ENCODE measurements at regions not wholly inside any gene's neighbourhood (a gene's known extent, or its start where the extent isn't known, plus 50 kb on each side); places are given as distances from the start of the nearest gene placed in this dataset.

DNA sequence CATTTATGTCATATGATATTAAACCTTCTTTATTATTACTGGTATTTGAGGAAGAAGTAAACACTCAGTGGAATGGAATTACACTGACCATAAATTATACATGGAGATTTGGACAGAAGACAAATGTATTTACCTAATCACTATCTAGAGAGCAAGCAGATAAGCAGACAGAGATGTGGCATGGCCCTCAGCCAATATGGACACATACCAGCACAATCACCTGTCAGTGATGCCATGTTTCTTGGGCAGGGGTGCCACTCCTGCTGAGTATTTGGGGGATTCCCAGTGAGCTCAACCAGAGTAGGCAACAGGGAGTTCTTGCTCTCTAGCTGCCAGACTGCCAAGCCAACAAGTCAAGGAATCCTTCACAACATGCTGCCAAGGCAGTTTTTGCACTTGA is 866.3 kb upstream of the LRRN3 start:
- H3K9me3 ChIP-seq (replicated peaks in 1 of 2; ENCODE audit: control insufficient read depth in 1 of 2, insufficient read depth in 1 of 2, low read length in 2 of 2): peaks cover 2 to 3% of the 10 kb centered on the region in 2 donors
- H3K36me3 Mint-ChIP-seq: no peaks in the 10 kb centered on the region
- peaks cover 0 to 1% (median 0%) of the 10 kb centered on the region in 3 donors for H3K27me3 Mint-ChIP-seq (ENCODE audit: low read depth in 3 of 3)
- no peaks in the 10 kb centered on the region for H3K36me3 ChIP-seq (replicated peaks in 1 of 2; ENCODE audit: control insufficient read depth in 1 of 2, insufficient read depth in 2 of 2, low read length in 2 of 2)
- no peak overlapping the region for H3K27ac ChIP-seq (ENCODE audit: low read depth in 1 of 2, low read length in 2 of 2)
- no peaks in the 10 kb centered on the region for H3K27me3 ChIP-seq (ENCODE audit: control insufficient read depth in 2 of 2, insufficient read depth in 2 of 2, low read length in 2 of 2)
- H3K4me3 ChIP-seq (replicated peaks in 1 of 3; ENCODE audit: low read depth in 2 of 3, low read length in 3 of 3): no peak overlapping the region
- no peak overlapping the region for H2AFZ ChIP-seq (ENCODE audit: insufficient read depth, low read depth, low read length, poor library complexity, severe bottlenecking)
- TF ChIP-seq, protein P1, sequence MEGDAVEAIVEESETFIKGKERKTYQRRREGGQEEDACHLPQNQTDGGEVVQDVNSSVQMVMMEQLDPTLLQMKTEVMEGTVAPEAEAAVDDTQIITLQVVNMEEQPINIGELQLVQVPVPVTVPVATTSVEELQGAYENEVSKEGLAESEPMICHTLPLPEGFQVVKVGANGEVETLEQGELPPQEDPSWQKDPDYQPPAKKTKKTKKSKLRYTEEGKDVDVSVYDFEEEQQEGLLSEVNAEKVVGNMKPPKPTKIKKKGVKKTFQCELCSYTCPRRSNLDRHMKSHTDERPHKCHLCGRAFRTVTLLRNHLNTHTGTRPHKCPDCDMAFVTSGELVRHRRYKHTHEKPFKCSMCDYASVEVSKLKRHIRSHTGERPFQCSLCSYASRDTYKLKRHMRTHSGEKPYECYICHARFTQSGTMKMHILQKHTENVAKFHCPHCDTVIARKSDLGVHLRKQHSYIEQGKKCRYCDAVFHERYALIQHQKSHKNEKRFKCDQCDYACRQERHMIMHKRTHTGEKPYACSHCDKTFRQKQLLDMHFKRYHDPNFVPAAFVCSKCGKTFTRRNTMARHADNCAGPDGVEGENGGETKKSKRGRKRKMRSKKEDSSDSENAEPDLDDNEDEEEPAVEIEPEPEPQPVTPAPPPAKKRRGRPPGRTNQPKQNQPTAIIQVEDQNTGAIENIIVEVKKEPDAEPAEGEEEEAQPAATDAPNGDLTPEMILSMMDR (IDR thresholded peaks at IDR 0.05): no peak
- H3K4me2 ChIP-seq (replicated peaks; ENCODE audit: extremely low read depth, low read length, poor library complexity, severe bottlenecking): no peak overlapping the region
- no peaks in the 10 kb centered on the region for H4K20me1 ChIP-seq (ENCODE audit: insufficient read depth, low read length)
- peaks cover 0 to 5% (median under 1%) of the 10 kb centered on the region in 7 donors for H3K9me3 Mint-ChIP-seq
- no peaks in the 10 kb centered on the region for H3K79me2 ChIP-seq (ENCODE audit: insufficient read depth, low read length)
- no peak overlapping the region for H3K27ac Mint-ChIP-seq
- no peaks in the 10 kb centered on the region for H3K4me1 ChIP-seq (ENCODE audit: control insufficient read depth in 1 of 2, insufficient read depth in 2 of 2, low read length in 2 of 2)
- no peak for DNase-seq
- no peaks in the 10 kb centered on the region for H3K4me1 Mint-ChIP-seq
- no peak overlapping the region for H3K4me3 Mint-ChIP-seq
- intact Hi-C loops (cut with micrococcal nuclease): no loop called here
- no peak overlapping the region for H3K9ac ChIP-seq (ENCODE audit: insufficient read depth, low read length, poor library complexity, severe bottlenecking)

DNA sequence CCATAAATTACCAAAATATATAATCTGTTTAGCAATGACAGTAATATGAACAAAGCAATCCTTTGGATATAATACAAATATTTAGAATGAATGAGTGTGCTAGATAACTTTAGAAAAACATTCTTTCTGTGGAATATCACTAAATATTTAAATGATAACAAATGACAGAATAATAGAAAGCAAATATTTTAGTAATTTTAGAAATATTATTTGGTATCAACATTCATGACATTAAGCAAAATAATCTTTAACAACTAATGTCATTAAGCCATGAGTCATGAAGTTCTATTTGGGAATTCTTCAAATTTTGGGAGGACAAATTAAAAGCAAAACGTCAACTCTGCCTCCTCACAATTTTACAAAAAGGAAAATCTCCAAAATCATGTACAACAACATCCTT is 844.8 kb upstream of the LRRN3 start:
- no peak overlapping the region for H3K4me3 Mint-ChIP-seq
- no peak overlapping the region for H3K4me2 ChIP-seq (replicated peaks; ENCODE audit: extremely low read depth, low read length, poor library complexity, severe bottlenecking)
- no peak overlapping the region for H3K27ac ChIP-seq (ENCODE audit: low read depth in 1 of 2, low read length in 2 of 2)
- no peaks in the 10 kb centered on the region for H3K36me3 ChIP-seq (replicated peaks in 1 of 2; ENCODE audit: control insufficient read depth in 1 of 2, insufficient read depth in 2 of 2, low read length in 2 of 2)
- intact Hi-C loops (cut with micrococcal nuclease): no loop called here
- no CpG with 5 or more reads among the region's 1 CpG for WGBS (ENCODE audit: insufficient coverage)
- H3K36me3 Mint-ChIP-seq: no peaks in the 10 kb centered on the region
- H3K9me3 Mint-ChIP-seq: peaks cover 0 to 5% (median 0%) of the 10 kb centered on the region in 7 donors
- no peaks in the 10 kb centered on the region for H3K4me1 Mint-ChIP-seq
- H3K27ac Mint-ChIP-seq: no peak overlapping the region
- TF ChIP-seq, protein P1 (IDR thresholded peaks at IDR 0.05): no peak
- H3K9me3 ChIP-seq (replicated peaks in 1 of 2; ENCODE audit: control insufficient read depth in 1 of 2, insufficient read depth in 1 of 2, low read length in 2 of 2): no peaks in the 10 kb centered on the region
- H3K27me3 Mint-ChIP-seq (ENCODE audit: low read depth in 3 of 3): no peaks in the 10 kb centered on the region
- H2AFZ ChIP-seq (ENCODE audit: insufficient read depth, low read depth, low read length, poor library complexity, severe bottlenecking): no peak overlapping the region
- H3K27me3 ChIP-seq (ENCODE audit: control insufficient read depth in 2 of 2, insufficient read depth in 2 of 2, low read length in 2 of 2): no peaks in the 10 kb centered on the region
- no peak overlapping the region for H3K9ac ChIP-seq (ENCODE audit: insufficient read depth, low read length, poor library complexity, severe bottlenecking)
- DNase-seq: no peak
- no peak overlapping the region for H3K4me3 ChIP-seq (replicated peaks in 1 of 3; ENCODE audit: low read depth in 2 of 3, low read length in 3 of 3)
- no peaks in the 10 kb centered on the region for H3K79me2 ChIP-seq (ENCODE audit: insufficient read depth, low read length)
- no peaks in the 10 kb centered on the region for H3K4me1 ChIP-seq (ENCODE audit: control insufficient read depth in 1 of 2, insufficient read depth in 2 of 2, low read length in 2 of 2)
- no peaks in the 10 kb centered on the region for H4K20me1 ChIP-seq (ENCODE audit: insufficient read depth, low read length)
